ENCODE measurements at regions not wholly inside any gene's neighbourhood (a gene's known extent, or its start where the extent isn't known, plus 50 kb on each side); places are given as distances from the start of the nearest gene placed in this dataset.

DNA sequence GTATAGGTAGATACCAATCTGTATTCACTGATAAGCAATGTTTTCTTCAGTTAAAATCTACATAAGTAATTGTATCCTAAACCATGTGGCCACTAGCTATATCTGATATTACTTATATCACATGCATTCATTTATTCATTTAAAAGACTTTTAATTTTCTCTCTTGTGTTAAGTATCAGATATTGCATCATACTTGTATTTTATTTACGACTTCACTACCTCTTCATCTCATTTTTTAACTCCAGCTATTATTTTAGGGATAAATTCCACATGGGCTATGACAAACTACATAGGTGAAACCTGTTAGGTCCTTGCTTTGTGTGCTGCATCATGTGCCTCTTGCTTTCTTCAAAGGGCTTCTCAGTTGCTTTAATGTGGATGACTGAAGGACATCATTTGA lies 1018.3 kb downstream of the ZPLD1 start:
- DNase-seq = no peak
- H3K4me1 ChIP-seq = no peaks in the 10 kb centered on the region
- no peaks in the 10 kb centered on the region for H3K27me3 ChIP-seq
- H3K4me3 ChIP-seq = no peak overlapping the region
- H3K36me3 ChIP-seq = no peaks in the 10 kb centered on the region
- TF ChIP-seq POLR2A (IDR thresholded peaks at IDR 0.05) (no peak), POLR2AphosphoS5 (IDR thresholded peaks at IDR 0.05) (no peak), EP300 (IDR thresholded peaks at IDR 0.05) (no peak)
- TF ChIP-seq, protein P1, sequence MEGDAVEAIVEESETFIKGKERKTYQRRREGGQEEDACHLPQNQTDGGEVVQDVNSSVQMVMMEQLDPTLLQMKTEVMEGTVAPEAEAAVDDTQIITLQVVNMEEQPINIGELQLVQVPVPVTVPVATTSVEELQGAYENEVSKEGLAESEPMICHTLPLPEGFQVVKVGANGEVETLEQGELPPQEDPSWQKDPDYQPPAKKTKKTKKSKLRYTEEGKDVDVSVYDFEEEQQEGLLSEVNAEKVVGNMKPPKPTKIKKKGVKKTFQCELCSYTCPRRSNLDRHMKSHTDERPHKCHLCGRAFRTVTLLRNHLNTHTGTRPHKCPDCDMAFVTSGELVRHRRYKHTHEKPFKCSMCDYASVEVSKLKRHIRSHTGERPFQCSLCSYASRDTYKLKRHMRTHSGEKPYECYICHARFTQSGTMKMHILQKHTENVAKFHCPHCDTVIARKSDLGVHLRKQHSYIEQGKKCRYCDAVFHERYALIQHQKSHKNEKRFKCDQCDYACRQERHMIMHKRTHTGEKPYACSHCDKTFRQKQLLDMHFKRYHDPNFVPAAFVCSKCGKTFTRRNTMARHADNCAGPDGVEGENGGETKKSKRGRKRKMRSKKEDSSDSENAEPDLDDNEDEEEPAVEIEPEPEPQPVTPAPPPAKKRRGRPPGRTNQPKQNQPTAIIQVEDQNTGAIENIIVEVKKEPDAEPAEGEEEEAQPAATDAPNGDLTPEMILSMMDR (IDR thresholded peaks at IDR 0.05) = no peak
- H3K9me3 ChIP-seq = no peaks in the 10 kb centered on the region
- 56 to 74% methylated on average over 1 of the region's 1 CpG for WGBS, 2 donors
- no peak overlapping the region for H3K27ac ChIP-seq
- intact Hi-C loops (cut with DNase I) = no loop called here

DNA sequence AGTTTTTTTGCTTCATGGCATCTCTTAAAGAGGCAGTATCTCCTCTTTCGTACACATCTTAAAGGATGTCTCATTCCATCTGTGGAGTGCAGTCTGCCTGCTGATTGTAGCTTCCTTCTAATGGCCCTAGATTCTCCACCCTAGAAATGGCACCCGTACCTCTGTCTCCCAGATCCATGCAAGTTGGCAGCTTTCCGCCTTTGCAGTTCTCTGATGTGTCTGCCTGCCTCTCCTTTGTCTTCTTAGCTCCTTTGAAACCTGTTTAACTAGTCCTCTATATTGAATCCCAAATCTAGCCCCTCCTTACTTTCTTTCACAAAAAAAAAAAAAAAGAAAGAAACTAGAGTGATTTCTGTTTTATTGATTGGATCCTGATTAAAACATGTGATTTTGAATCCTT lies 1025.0 kb downstream of the ZPLD1 start:
- TF ChIP-seq POLR2A (IDR thresholded peaks at IDR 0.05) = no peak
- TF ChIP-seq POLR2AphosphoS5 (IDR thresholded peaks at IDR 0.05) = no peak
- TF ChIP-seq, protein P1 (IDR thresholded peaks at IDR 0.05) = no peak
- TF ChIP-seq EP300 (IDR thresholded peaks at IDR 0.05) = no peak
- intact Hi-C loops (cut with DNase I) = no loop called here
- no peak for DNase-seq
- Histone ChIP-seq H3K27ac (no peak overlapping the region), H3K27me3 (no peaks in the 10 kb centered on the region), H3K9me3 (no peaks in the 10 kb centered on the region), H3K4me1 (no peaks in the 10 kb centered on the region), H3K4me3 (no peak overlapping the region), H3K36me3 (no peaks in the 10 kb centered on the region)
- WGBS, 2 donors = 84 to 85% methylated on average over 3 of the region's 3 CpGs

DNA sequence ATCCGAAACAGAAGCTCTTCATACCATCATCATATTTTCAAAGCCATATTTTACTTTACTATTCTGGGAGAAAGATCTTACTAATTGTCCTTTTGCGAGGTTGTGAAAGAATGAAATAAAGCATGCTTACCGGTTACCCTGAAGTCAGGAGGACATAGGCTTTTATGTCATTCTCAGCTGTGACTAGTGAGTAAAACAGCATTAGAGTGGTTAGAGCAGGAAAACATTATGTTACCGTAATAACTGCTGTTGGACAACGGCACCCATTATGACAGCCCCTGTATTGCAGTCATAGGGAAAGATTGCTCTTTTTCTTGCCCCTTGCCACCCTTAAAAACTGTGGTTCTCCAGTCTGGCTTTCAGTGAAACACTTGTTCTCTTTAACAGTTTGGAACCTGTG lies 1035.7 kb downstream of the ZPLD1 start:
- H3K27ac ChIP-seq = no peak overlapping the region
- TF ChIP-seq EP300 (IDR thresholded peaks at IDR 0.05) = no peak
- no peak for TF ChIP-seq POLR2A (IDR thresholded peaks at IDR 0.05)
- no peak for TF ChIP-seq POLR2AphosphoS5 (IDR thresholded peaks at IDR 0.05)
- TF ChIP-seq, protein P1 (IDR thresholded peaks at IDR 0.05) = no peak
- H3K27me3 ChIP-seq = no peaks in the 10 kb centered on the region
- no peaks in the 10 kb centered on the region for H3K36me3 ChIP-seq
- H3K9me3 ChIP-seq = no peaks in the 10 kb centered on the region
- no peak overlapping the region for H3K4me3 ChIP-seq
- whole genome bisulfite sequencing, 2 donors = 73 to 81% methylated on average over 5 of the region's 5 CpGs
- DNase-seq = no peak
- intact Hi-C loops (cut with DNase I) = no loop called here
- no peaks in the 10 kb centered on the region for H3K4me1 ChIP-seq

DNA sequence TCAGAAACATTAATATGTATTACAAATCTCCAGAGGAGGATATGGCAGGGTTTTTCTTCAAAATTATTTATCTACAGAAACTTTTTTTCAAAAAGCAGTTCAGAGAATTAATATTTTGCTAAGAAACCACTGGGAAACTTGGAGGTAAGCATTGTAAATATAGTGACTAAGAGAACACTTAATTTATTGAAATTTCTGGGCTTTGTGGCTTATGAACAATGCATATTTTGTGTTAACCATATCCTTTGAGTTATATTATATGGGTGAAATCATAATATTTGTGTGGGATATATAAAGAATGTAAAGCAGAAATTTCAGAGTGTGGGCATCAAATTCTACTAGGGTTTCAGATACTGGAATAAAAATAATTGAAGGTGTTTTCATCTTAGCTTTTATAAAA lies 1059.2 kb downstream of the ZPLD1 start:
- TF ChIP-seq EP300 (IDR thresholded peaks at IDR 0.05) = no peak
- TF ChIP-seq POLR2AphosphoS5 (IDR thresholded peaks at IDR 0.05) = no peak
- TF ChIP-seq, protein P1 (IDR thresholded peaks at IDR 0.05) = no peak
- TF ChIP-seq POLR2A (IDR thresholded peaks at IDR 0.05) = no peak
- Histone ChIP-seq H3K36me3 (no peaks in the 10 kb centered on the region), H3K9me3 (no peaks in the 10 kb centered on the region), H3K4me1 (peaks cover 0 to 4% (median 0%) of the 10 kb centered on the region in 4 donors), H3K4me3 (no peak overlapping the region), H3K27ac (no peak overlapping the region), H3K27me3 (no peaks in the 10 kb centered on the region)
- intact Hi-C loops (cut with DNase I) = no loop called here
- no peak for DNase-seq

DNA sequence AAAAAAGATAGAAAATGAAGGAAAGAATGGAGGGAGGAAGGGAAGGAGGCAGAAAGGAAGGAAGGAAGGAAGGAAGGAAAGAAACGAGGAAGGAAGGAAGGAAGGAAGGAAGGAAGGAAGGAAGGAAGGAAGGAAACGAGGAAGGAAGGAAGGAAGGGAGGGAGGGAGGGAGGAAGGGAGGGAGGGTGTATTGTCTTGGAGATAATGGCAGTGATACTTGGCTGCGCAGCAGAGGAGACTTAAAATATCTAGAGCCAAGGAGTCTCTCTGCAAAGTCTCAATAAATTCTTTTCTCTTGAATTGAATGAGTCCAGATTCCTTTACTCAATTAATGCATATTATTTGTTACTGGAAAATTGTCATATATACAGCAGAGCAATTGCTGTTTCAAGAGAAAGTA lies 1059.7 kb downstream of the ZPLD1 start:
- Histone ChIP-seq H3K4me3 (no peak overlapping the region), H3K9me3 (no peaks in the 10 kb centered on the region), H3K27me3 (no peaks in the 10 kb centered on the region), H3K27ac (no peak overlapping the region), H3K36me3 (no peaks in the 10 kb centered on the region), H3K4me1 (peaks cover 0 to 9% (median 0%) of the 10 kb centered on the region in 4 donors)
- 43 to 49% methylated on average over 3 of the region's 3 CpGs for whole genome bisulfite sequencing, 2 donors
- intact Hi-C loops (cut with DNase I) = no loop called here
- no peak for DNase-seq
- TF ChIP-seq POLR2AphosphoS5 (IDR thresholded peaks at IDR 0.05) = no peak
- TF ChIP-seq EP300 (IDR thresholded peaks at IDR 0.05) = no peak
- no peak for TF ChIP-seq POLR2A (IDR thresholded peaks at IDR 0.05)
- TF ChIP-seq, protein P1 (IDR thresholded peaks at IDR 0.05) = no peak

All from sigmoid colon (tissue), 6 donors.